GM12872 (cell line): ENCODE measurements at regions not wholly inside any gene's neighbourhood (a gene's known extent, or its start where the extent isn't known, plus 50 kb on each side); places are given as distances from the start of the nearest gene placed in this dataset.

Experiments
- TF ChIP-seq, protein P1 (sequence below): IDR thresholded peaks from 3 replicates; pipeline ENCODE4 v1.5.1; 2011; ENCODE audit warnings: low read depth, mild to moderate bottlenecking, low read length, moderate library complexity; ENCODE audit not compliant: insufficient read depth

DNA sequence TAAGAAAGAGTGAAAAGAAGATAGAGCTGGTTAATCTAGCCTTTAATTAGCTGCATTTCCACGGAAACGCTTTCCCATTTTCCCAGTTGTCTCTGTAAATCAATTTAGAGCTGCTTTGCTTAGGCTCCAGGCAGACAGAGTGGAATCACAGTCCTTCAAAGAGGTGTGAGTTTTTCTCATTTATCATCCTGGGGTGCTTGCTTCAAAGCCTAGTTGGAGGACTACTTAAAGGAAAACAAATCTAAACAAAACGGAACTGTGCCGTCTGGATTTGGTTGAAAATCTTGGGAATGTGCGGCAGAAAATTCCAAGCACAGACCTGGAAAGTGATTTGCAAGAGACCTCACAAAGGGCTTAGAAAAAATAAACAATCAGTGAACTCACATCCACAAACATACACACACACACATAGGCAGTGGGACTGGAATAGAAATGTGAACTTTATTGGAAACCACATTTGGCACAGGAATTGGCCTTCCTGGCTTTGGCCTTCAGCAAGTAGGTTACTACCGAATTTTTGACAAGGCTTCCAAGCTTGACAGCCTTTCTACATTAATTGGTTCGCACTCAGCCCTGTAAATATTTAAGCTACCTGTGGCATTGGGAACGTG is 235.2 kb upstream of the SLC24A2 start:
- TF ChIP-seq, protein P1, sequence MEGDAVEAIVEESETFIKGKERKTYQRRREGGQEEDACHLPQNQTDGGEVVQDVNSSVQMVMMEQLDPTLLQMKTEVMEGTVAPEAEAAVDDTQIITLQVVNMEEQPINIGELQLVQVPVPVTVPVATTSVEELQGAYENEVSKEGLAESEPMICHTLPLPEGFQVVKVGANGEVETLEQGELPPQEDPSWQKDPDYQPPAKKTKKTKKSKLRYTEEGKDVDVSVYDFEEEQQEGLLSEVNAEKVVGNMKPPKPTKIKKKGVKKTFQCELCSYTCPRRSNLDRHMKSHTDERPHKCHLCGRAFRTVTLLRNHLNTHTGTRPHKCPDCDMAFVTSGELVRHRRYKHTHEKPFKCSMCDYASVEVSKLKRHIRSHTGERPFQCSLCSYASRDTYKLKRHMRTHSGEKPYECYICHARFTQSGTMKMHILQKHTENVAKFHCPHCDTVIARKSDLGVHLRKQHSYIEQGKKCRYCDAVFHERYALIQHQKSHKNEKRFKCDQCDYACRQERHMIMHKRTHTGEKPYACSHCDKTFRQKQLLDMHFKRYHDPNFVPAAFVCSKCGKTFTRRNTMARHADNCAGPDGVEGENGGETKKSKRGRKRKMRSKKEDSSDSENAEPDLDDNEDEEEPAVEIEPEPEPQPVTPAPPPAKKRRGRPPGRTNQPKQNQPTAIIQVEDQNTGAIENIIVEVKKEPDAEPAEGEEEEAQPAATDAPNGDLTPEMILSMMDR, result no peak

DNA sequence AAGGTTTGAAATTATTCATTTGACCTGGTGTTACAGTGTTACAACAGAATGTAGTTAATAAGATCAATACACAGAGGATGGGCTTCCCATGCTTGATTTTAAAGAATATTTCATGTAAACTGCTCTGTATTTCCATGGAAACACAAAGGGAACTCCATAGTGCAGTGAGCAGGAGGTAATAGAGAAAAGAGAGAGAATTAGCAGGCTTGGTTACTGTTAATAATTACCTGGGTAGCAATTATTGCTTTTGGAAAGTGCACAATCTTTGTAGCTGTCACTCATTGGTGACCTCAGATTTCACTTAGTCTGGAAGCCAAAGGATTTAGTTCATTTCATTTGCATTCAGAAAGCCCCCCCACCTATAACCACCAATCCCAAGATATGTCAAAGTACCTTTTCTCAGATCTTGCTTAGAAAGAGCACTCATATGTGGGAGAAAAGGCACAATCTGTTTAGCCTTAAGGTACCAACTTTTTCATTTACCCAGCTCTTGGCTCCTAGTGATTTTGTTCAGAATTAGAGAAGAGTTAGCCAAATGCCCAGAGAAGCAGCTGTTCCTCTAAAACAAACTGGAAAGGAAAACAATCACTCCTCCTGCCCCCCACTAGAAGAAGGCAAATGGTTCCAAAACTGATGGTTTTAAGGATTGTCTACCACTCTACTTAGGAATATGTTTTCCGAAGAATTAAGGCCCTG is 234.5 kb upstream of the SLC24A2 start:
- TF ChIP-seq, protein P1, result no peak

DNA sequence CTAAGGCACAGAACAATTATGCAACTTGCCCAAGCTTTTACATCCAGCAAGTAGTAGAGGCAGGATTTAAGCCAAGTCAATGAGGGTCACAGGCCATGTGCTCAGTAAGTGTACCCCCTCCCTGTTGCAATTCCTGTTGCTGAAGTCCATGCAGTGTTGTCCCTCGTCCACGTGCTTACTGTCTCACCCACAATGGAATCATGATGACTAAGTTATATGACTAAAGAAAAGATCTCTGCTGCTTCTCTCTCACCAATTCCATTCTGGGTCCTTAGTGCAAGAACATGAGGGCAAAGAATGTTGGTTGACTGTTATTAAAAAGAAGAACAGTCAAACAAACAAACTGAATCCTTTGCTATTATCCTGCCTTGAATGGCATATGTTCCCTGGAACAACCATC is 233.6 kb upstream of the SLC24A2 start:
- TF ChIP-seq, protein P1, result no peak

DNA sequence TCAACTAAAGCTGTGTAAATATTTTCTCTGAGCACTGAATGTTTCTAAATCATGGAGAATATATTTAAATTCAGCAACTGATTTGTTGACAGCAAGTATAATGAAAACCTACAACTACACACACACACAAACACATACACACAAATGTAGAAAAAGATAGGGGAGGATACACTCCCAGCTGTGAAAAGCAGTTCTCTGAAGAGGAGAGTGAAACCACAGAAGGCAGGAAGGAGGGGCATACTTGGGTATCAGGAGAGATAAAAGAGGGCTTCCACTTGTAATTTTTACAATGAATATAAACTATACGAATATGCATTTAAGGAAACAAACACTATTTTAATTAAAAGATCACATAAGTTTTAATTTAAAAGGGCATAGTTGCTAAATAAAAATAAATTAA is 227.8 kb upstream of the SLC24A2 start:
- TF ChIP-seq, protein P1, result no peak

DNA sequence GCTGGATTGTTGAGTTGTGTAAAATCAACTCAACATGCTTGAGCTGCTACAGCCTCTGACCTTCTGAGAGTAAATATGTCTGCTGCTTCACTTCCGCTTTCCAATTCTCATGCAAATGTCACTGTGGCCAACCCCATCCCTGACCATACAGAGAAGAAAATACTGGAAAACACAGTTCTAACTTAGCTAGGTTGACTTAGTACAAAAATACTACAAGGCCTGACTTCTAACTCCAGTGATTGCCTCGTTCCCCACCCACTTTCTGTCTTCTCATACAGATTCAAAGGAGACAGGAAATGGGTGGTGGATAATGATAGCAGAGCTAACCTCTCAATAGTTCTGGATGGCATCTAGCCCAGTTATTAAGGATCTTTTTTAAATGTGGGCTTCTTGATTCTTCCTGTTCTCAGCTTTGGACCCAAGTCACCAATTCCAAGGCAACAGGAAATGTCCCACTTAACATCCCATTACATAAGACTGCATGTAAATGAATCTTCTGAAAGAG is 226.6 kb upstream of the SLC24A2 start:
- TF ChIP-seq, protein P1, result no peak

DNA sequence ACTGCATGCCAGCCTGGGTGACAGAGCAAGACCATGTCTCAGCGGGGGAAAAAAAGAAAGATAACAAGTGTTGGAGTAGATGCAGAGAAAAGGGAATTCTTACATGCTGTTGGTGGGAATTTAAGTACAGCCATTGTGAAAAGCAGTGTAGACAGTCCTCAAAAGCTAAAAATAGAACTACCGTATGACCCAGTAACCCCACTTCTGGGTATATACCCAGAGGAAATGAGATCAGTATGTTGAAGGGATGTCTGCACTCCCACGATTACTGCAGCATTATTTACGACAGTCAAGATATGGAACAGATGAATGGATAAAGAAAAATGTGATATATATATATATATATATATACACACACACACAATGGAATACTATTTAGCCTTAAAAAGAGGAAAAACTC is 225.3 kb upstream of the SLC24A2 start:
- TF ChIP-seq, protein P1, result no peak

DNA sequence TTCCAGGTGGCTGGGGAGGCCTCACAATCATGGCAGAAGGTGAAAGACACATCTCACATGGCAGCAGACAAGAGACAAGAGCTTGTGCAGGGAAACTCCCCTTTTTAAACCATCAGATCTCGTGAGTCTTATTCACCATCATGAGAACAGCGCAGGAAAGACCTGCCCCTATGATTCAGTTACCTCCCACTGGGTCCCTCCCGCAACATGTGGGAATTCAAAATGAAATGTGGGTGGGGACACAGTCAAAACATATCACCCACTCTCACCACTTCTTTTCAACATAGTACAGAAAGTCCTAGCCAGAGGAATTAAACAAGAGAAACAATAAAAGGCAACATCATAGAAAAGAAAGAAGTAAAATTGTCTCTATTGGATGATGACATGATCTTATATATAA is 223.4 kb upstream of the SLC24A2 start:
- TF ChIP-seq, protein P1, result no peak
